Colonic mucosa (tissue), 4 donors: ENCODE measurements at regions not wholly inside any gene's neighbourhood (a gene's known extent, or its start where the extent isn't known, plus 50 kb on each side); places are given as distances from the start of the nearest gene placed in this dataset.

Source experiments
- DNase-seq: peaks from one replicate; pipeline ENCODE4 v3.0.0-alpha.2; 2020
- H3K27ac ChIP-seq: fragments of 200-600 bp; one replicate; pipeline ENCODE4 v1.8.0; 2021
- H3K27me3 ChIP-seq: fragments of 200-600 bp; one replicate; pipeline ENCODE4 v1.8.0; 2021
- H3K36me3 ChIP-seq: fragments of 200-600 bp; one replicate; pipeline ENCODE4 v1.8.0; 2021
- H3K4me1 ChIP-seq: fragments of 200-600 bp; one replicate; pipeline ENCODE4 v1.8.0; 2021; ENCODE audit warnings: mild to moderate bottlenecking
- H3K4me3 ChIP-seq: fragments of 200-600 bp; one replicate; pipeline ENCODE4 v1.8.0; 2021
- H3K9ac ChIP-seq, 2 donors: one replicate each; pipeline ENCODE4 v1.7.0; 2013; ENCODE audit warnings: control low read depth in 2 of 2, low read depth in 2 of 2, low read length in 2 of 2
- H3K9me3 ChIP-seq: fragments of 200-600 bp; one replicate; pipeline ENCODE4 v1.8.0; 2021
- intact Hi-C: fragments of 100-400 bp; cut with DNase I; formaldehyde crosslinking; loops from one replicate; pipeline ENCODE4 v1.14.1; 2022
- TF ChIP-seq, protein P1 (sequence below): fragments of 200-600 bp; IDR thresholded peaks from one replicate; pipeline ENCODE4 v1.8.0; 2022; ENCODE audit warnings: antibody characterized with exemption, mild to moderate bottlenecking
- donor health status: healthy.
- donor health status: DM: no; HTN: no; CAD: no.
- donor health status: DM: no; HTN: no; CAD: no.

DNA sequence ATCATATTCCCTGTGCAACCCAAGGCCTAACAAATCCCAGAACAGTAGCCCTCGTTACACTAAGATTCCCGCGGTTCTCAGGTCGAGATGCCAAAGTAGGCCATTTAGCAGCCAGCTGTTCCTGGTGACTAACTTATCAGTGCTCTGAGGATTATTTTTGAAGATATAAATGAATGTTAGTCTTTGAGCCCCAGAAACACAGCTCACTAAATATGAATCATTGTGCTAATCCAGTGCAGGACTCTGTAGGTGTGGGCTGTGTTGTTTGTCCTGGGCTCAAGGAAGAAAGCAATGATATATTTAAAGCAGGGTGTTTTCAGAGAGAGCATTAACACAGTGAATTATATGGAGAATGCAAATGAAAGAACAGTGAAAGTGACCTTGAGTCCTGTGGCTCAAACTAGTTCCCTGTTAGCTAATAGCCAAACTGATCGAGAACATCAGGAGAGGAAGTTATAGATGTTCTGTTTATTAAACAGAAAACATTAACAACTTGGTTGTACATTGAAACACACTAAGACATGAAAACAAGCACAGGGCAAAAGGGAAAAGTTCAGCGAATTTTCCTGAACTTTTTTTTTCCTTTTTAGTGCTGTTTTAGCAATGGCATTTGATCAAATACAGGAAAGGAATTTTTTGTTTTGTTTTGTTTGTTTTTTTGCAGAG, 228.3 kb downstream of the RNF152 start:
- TF ChIP-seq, protein P1, sequence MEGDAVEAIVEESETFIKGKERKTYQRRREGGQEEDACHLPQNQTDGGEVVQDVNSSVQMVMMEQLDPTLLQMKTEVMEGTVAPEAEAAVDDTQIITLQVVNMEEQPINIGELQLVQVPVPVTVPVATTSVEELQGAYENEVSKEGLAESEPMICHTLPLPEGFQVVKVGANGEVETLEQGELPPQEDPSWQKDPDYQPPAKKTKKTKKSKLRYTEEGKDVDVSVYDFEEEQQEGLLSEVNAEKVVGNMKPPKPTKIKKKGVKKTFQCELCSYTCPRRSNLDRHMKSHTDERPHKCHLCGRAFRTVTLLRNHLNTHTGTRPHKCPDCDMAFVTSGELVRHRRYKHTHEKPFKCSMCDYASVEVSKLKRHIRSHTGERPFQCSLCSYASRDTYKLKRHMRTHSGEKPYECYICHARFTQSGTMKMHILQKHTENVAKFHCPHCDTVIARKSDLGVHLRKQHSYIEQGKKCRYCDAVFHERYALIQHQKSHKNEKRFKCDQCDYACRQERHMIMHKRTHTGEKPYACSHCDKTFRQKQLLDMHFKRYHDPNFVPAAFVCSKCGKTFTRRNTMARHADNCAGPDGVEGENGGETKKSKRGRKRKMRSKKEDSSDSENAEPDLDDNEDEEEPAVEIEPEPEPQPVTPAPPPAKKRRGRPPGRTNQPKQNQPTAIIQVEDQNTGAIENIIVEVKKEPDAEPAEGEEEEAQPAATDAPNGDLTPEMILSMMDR: no peak
- Histone ChIP-seq H3K27ac (peak overlapping the region; percentile 54), H3K36me3 (no peaks in the 10 kb centered on the region), H3K9ac (peak overlapping the region in 1 of 2 donors; percentile 6), H3K9me3 (no peaks in the 10 kb centered on the region), H3K4me1 (no peaks in the 10 kb centered on the region), H3K4me3 (no peak overlapping the region), H3K27me3 (no peaks in the 10 kb centered on the region)
- no peak for DNase-seq
- intact Hi-C loops: no loop called here

DNA sequence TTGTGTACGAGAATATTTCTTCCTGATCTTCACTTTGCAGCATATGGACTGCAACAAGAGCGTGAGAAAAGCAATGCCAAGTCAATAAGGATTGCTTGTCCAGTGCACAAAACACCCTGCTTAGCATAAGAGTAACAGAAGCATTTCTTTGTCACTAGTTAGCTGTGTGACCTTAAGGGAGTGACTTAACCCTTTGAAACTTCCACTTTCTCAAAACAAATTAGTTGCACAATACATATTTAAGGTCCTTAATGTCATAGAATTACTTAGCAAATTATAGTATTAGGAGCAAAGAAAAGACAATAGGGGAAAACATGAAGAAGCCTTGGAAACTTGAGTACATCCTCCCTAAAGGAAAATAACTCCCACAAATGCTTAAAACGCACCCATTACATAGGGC, 230.1 kb downstream of the RNF152 start:
- H3K9me3 ChIP-seq: no peaks in the 10 kb centered on the region
- H3K36me3 ChIP-seq: no peaks in the 10 kb centered on the region
- H3K9ac ChIP-seq: no peak overlapping the region
- no peak overlapping the region for H3K27ac ChIP-seq
- DNase-seq: no peak
- no peak overlapping the region for H3K4me3 ChIP-seq
- H3K4me1 ChIP-seq: no peaks in the 10 kb centered on the region
- no peaks in the 10 kb centered on the region for H3K27me3 ChIP-seq
- TF ChIP-seq, protein P1: no peak
- intact Hi-C loops: no loop called here

DNA sequence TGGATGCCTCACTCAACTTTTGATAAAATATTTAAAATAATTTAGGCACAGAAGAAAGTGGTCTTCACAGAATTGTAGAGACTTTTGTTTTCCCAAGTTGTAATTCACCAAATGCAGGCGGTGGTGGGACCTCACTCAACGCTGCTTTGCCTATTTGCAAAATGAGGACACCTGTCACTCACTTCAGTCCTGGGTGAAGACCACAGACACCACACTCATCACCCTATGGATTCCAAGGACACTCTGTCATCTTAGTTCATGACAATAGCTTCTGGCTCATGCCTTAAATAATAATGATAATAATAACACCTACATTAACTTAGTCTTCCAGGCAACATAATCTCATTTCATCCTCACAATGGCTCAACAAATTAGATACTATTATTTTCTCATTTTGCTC, 234.4 kb downstream of the RNF152 start:
- TF ChIP-seq, protein P1: no peak
- intact Hi-C loops: no loop called here
- no peak overlapping the region for H3K9ac ChIP-seq
- no peaks in the 10 kb centered on the region for H3K9me3 ChIP-seq
- DNase-seq: no peak
- H3K27me3 ChIP-seq: no peaks in the 10 kb centered on the region
- no peaks in the 10 kb centered on the region for H3K4me1 ChIP-seq
- H3K36me3 ChIP-seq: no peaks in the 10 kb centered on the region
- no peak overlapping the region for H3K4me3 ChIP-seq
- H3K27ac ChIP-seq: no peak overlapping the region

DNA sequence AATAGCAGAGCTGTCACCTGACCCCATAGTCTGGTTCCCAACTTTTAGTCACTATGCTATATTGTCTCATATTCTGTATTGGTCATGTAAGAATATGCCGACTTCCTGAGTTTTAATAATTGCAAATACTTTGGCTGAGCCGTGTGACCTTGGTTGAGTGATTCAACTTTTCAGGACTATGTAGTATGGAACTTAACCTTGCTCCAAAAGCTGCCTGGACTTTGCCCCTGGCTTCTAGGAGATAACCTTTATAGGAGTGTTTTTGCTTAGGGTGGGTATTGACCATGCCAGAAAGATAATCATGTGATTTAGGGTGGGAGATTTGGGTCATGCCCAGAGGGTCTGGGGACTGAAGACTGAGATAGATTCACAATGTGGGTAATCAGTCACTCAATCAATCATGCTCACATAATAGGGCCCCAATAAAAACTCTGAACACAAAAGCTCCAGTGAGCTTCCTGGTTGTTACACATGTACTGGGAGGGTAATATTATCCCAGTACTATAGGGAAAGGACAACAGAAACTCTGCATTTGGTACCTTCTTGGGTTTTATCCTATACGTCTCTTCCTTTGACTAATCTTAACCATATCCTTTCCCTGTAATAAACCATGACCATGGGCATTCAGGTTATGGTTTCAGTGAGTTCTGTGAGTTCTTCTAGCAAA, 235.6 kb downstream of the RNF152 start:
- TF ChIP-seq, protein P1: no peak
- H3K4me3 ChIP-seq: no peak overlapping the region
- H3K4me1 ChIP-seq: no peaks in the 10 kb centered on the region
- no peaks in the 10 kb centered on the region for H3K27me3 ChIP-seq
- H3K9ac ChIP-seq: no peak overlapping the region
- no peak for DNase-seq
- intact Hi-C loops: no loop called here
- no peaks in the 10 kb centered on the region for H3K9me3 ChIP-seq
- H3K36me3 ChIP-seq: no peaks in the 10 kb centered on the region
- H3K27ac ChIP-seq: no peak overlapping the region

DNA sequence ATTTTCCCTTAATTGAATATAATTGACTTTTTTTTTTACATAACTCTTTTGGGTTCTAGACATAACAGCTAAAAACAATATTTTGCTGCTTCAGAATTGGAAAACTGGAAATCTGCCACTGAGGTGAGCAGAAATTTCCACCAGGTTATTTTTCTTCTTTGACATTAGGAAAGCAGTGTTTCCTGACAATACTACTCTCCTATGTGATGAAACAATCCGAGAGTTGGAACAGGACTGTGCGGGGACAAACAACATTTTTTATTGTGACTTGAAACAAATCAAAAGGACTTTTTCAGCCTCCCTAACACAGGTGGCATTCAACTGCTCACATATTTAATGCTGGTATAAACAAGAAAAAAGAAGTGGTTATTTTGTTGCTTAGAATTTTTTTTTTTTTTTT, 237.2 kb downstream of the RNF152 start:
- TF ChIP-seq, protein P1: no peak
- H3K9ac ChIP-seq: no peak overlapping the region
- H3K27me3 ChIP-seq: no peaks in the 10 kb centered on the region
- no peaks in the 10 kb centered on the region for H3K36me3 ChIP-seq
- no peak for DNase-seq
- no peak overlapping the region for H3K4me3 ChIP-seq
- H3K27ac ChIP-seq: no peak overlapping the region
- intact Hi-C loops: no loop called here
- no peaks in the 10 kb centered on the region for H3K4me1 ChIP-seq
- H3K9me3 ChIP-seq: no peaks in the 10 kb centered on the region
